Raji (cell line): ENCODE measurements at regions not wholly inside any gene's neighbourhood (a gene's known extent, or its start where the extent isn't known, plus 50 kb on each side); places are given as distances from the start of the nearest gene placed in this dataset.

Experiments used
- POLR2A ChIP-seq: IDR thresholded peaks from 2 replicates; pipeline ENCODE4 v1.6.1; 2011; ENCODE audit warnings: low read depth, low read length, control low read depth; ENCODE audit not compliant: insufficient read depth

GRCh38 chr4:164424846-164425245 is 329.1 kb upstream of the SMIM31 start:
- no peak for TF ChIP-seq POLR2A

- TF ChIP-seq POLR2A = no peak
Observed at GRCh38 chr4:164428561-164428960, 325.4 kb upstream of the SMIM31 start.

GRCh38 chr4:164438321-164438720 is 315.6 kb upstream of the SMIM31 start:
- no peak for TF ChIP-seq POLR2A

- TF ChIP-seq POLR2A = no peak
Observed at GRCh38 chr4:164439037-164439436, 314.9 kb upstream of the SMIM31 start.

GRCh38 chr4:164440199-164440598 is 313.7 kb upstream of the SMIM31 start:
- TF ChIP-seq POLR2A = no peak

GRCh38 chr4:164441109-164441508 is 312.8 kb upstream of the SMIM31 start:
- no peak for TF ChIP-seq POLR2A

- TF ChIP-seq POLR2A = no peak
Observed at GRCh38 chr4:164442180-164442579, 311.8 kb upstream of the SMIM31 start.

- TF ChIP-seq POLR2A = no peak
Observed at GRCh38 chr4:164446516-164446915, 307.4 kb upstream of the SMIM31 start.

GRCh38 chr4:164461901-164462300 is 292.0 kb upstream of the SMIM31 start:
- no peak for TF ChIP-seq POLR2A

GRCh38 chr4:164462471-164462870 is 291.5 kb upstream of the SMIM31 start:
- TF ChIP-seq POLR2A = no peak

GRCh38 chr4:164464313-164464712 is 289.6 kb upstream of the SMIM31 start:
- no peak for TF ChIP-seq POLR2A

- TF ChIP-seq POLR2A = no peak
Observed at GRCh38 chr4:164467493-164467892, 286.4 kb upstream of the SMIM31 start.

- TF ChIP-seq POLR2A = no peak
Observed at GRCh38 chr4:164481306-164482091, 272.4 kb upstream of the SMIM31 start.

- no peak for TF ChIP-seq POLR2A
Observed at GRCh38 chr4:164482092-164482404, 271.9 kb upstream of the SMIM31 start.

- no peak for TF ChIP-seq POLR2A
Observed at GRCh38 chr4:164482758-164483157, 271.2 kb upstream of the SMIM31 start.

- no peak for TF ChIP-seq POLR2A
Observed at GRCh38 chr4:164483711-164484110, 270.2 kb upstream of the SMIM31 start.

GRCh38 chr4:164484551-164484950 is 269.4 kb upstream of the SMIM31 start:
- no peak for TF ChIP-seq POLR2A
